ENCODE measurements at regions not wholly inside any gene's neighbourhood (a gene's known extent, or its start where the extent isn't known, plus 50 kb on each side); places are given as distances from the start of the nearest gene placed in this dataset.
A peak's percentile ranks its signal among the peaks of the same experiment; 100 is the strongest.

- Mint-ChIP-seq H3K27ac (no peak overlapping the region), H3K36me3 (ENCODE audit: insufficient read depth in 1 of 3, low read depth in 3 of 3) (peaks cover 5 to 14% (median 6%) of the 10 kb centered on the region in 3 experiments; a peak in 6 of 7 replicates), H3K4me3 (no peak overlapping the region), H3K4me1 (no peaks in the 10 kb centered on the region), H3K27me3 (ENCODE audit: low read depth) (no peaks in the 10 kb centered on the region; the same call in none of the 2 replicates), H3K9me3 (peaks cover 96 to 99% of the 10 kb centered on the region in 2 experiments)
- Histone ChIP-seq H3K56ac (ENCODE audit: insufficient read length, low read depth, low read length) (no peak overlapping the region), H3K79me1 (ENCODE audit: insufficient read depth, low read depth, low read length, poor library complexity, severe bottlenecking) (no peaks in the 10 kb centered on the region), H3K18ac (ENCODE audit: insufficient read length, low read depth, low read length) (no peak overlapping the region), H3K9ac (ENCODE audit: extremely low read depth, insufficient read length, low read length) (no peak overlapping the region), H3K4ac (ENCODE audit: low read depth, low read length) (no peak overlapping the region), H3K27ac (ENCODE audit: insufficient read length, low read depth, low read length) (no peak overlapping the region), H3K14ac (ENCODE audit: insufficient read depth, low read length) (no peak overlapping the region), H3T11ph (ENCODE audit: low read length) (no peak overlapping the region), H3K23me2 (ENCODE audit: insufficient read length, low read depth, low read length, poor library complexity, severe bottlenecking) (no peaks in the 10 kb centered on the region), H3K27me3 (ENCODE audit: insufficient read depth, low read length) (no peaks in the 10 kb centered on the region), H2AFZ (ENCODE audit: low read length) (no peak overlapping the region), H2BK20ac (ENCODE audit: low read depth, low read length, poor library complexity, severe bottlenecking) (no peak overlapping the region), H2BK15ac (ENCODE audit: low read depth, low read length) (no peak overlapping the region), H4K8ac (replicated peaks; ENCODE audit: insufficient read length, low read depth, low read length) (no peak overlapping the region), H4K5ac (ENCODE audit: insufficient read length, low read depth, low read length) (no peak overlapping the region), H3K23ac (ENCODE audit: insufficient read length, low read depth, low read length) (no peak overlapping the region), H3K4me1 (ENCODE audit: insufficient read depth, low read length) (no peaks in the 10 kb centered on the region), H3K9me3 (ENCODE audit: control insufficient read depth, low read depth, low read length) (peaks cover 97% of the 10 kb centered on the region), H3K4me2 (ENCODE audit: insufficient read depth, insufficient read length, low read length) (no peak overlapping the region), H4K20me1 (ENCODE audit: control insufficient read depth, insufficient read depth, insufficient read length) (no peaks in the 10 kb centered on the region), H4K91ac (ENCODE audit: insufficient read length, low read depth, low read length) (no peak overlapping the region), H3K79me2 (ENCODE audit: insufficient read depth, low read length) (no peaks in the 10 kb centered on the region), H2AK5ac (ENCODE audit: insufficient read length, low read length) (no peak overlapping the region), H2BK5ac (ENCODE audit: insufficient read length, low read length) (no peak overlapping the region), H2BK12ac (ENCODE audit: insufficient read length, low read depth, low read length) (no peak overlapping the region), H2BK120ac (ENCODE audit: low read depth, low read length, poor library complexity, severe bottlenecking) (no peak overlapping the region)
- peak; percentile 5 for DNase-seq
- no CpG with 5 or more reads among the region's 16 CpGs for WGBS (ENCODE audit: extremely low coverage, insufficient read length, low lambda C conversion rate)
- TF ChIP-seq CTCF (conservative IDR thresholded peaks at IDR 0.05): no peak
Observed at GRCh38 chr12:34398366-34398705, 376.0 kb downstream of the ALG10 start.

Data from H9 (cell line).